IgD-negative memory B cell (primary cell): ENCODE measurements at regions not wholly inside any gene's neighbourhood (a gene's known extent, or its start where the extent isn't known, plus 50 kb on each side); places are given as distances from the start of the nearest gene placed in this dataset.
"Not testable (repeated sequence)": the region's sequence is repeated elsewhere in the genome, so short reads cannot be mapped to it uniquely, and the experiment has no call there.

Experiments used
- H3K27ac Mint-ChIP-seq, 3 donors: one replicate each; pipeline ENCODE4 v1.8.0; 2020 to 2022; ENCODE audit warnings: mild to moderate bottlenecking in 3 of 3, mixed read lengths in 3 of 3, moderate library complexity in 1 of 3
- H3K27me3 Mint-ChIP-seq: one replicate; pipeline ENCODE4 v1.8.0; 2021; ENCODE audit warnings: mixed read lengths
- H3K36me3 Mint-ChIP-seq: one replicate; pipeline ENCODE4 v1.8.0; 2020; ENCODE audit warnings: mild to moderate bottlenecking, mixed read lengths
- H3K4me1 Mint-ChIP-seq, 3 donors: one replicate each; pipeline ENCODE4 v1.8.0; 2020 to 2022; ENCODE audit warnings: mixed read lengths in 3 of 3, mild to moderate bottlenecking in 1 of 3
- H3K4me3 Mint-ChIP-seq, 4 donors: one replicate each; pipeline ENCODE4 v1.8.0; 2020 to 2022; ENCODE audit warnings: mild to moderate bottlenecking in 4 of 4, mixed read lengths in 4 of 4, moderate library complexity in 3 of 4
- H3K9me3 Mint-ChIP-seq, 3 donors: one replicate each; pipeline ENCODE4 v1.8.0; 2020 to 2021; ENCODE audit warnings: mixed read lengths in 3 of 3, mild to moderate bottlenecking in 1 of 3

DNA sequence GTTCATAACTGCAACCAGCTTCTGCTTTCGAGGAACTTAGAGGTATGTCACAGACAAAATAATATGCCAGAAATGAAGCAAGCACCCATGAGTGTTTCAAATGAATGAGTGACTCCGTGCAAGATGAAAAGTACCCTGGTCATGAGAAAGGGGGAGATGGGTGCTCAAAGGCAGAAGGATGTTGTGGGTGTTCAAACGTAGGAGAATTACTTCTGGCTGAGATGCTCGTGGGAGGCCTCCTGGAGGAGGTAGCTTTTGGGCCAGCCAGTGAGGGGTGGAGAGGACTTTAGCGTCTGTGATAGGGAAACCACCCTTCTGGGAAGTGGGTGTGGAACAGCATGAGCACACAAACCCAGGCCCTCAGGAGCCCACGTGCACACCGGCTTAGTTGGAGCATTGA lies 113.8 kb downstream of the SYF2 start:
- peak overlapping the region in 1 of 4 donors; percentile 6 for H3K4me3 Mint-ChIP-seq
- H3K27me3 Mint-ChIP-seq = peaks cover 3% of the 10 kb centered on the region
- H3K4me1 Mint-ChIP-seq = peaks cover 0 to 4% (median 4%) of the 10 kb centered on the region in 3 donors

DNA sequence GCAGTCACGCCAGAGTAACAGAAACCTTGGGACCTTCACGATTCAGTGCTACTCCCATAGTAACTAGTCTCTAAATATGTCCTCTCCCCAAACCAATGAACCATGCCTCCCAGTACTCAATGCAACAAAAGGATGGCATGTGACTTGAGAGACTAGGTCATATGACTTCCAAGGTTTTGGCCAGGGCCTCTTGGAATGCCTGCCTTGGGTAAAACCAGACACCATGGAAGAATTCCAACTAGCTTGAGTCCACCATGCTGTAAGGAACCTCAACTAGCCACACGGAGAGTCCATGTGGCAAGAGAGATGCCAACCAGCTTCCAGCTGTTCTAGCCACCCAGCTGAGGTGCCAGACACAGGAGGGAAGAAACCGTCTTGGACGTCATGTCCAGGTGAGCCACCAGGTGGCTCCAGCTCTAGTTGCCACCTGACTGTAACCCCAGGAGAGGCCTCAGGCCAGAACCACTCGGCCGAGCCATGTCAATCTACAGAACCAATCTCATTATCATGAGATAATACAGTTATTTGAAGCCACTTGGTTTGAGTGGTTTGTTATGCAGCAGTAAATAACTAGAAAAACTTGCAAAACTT lies 115.0 kb downstream of the SYF2 start:
- no peak overlapping the region for H3K4me3 Mint-ChIP-seq
- peaks cover 3% of the 10 kb centered on the region for H3K27me3 Mint-ChIP-seq
- H3K36me3 Mint-ChIP-seq = peaks cover 6% of the 10 kb centered on the region
- H3K4me1 Mint-ChIP-seq = peaks cover 0 to 4% (median 4%) of the 10 kb centered on the region in 3 donors
- H3K27ac Mint-ChIP-seq = peak overlapping the region in 1 of 3 donors; percentile 53
- H3K9me3 Mint-ChIP-seq = no peaks in the 10 kb centered on the region

More for the DNA sequence above, 113.8 kb downstream of the SYF2 start:
- Mint-ChIP-seq H3K36me3 (peaks cover 6% of the 10 kb centered on the region), H3K27ac (no peak overlapping the region), H3K9me3 (no peaks in the 10 kb centered on the region)

GRCh38 chr1:25116832-25117231 lies 115.5 kb downstream of the SYF2 start:
- Mint-ChIP-seq H3K36me3 (peaks cover 6% of the 10 kb centered on the region), H3K4me1 (peaks cover 0 to 4% (median 4%) of the 10 kb centered on the region in 3 donors), H3K9me3 (no peaks in the 10 kb centered on the region), H3K27ac (no peak overlapping the region), H3K4me3 (no peak overlapping the region), H3K27me3 (peaks cover 3% of the 10 kb centered on the region)

DNA sequence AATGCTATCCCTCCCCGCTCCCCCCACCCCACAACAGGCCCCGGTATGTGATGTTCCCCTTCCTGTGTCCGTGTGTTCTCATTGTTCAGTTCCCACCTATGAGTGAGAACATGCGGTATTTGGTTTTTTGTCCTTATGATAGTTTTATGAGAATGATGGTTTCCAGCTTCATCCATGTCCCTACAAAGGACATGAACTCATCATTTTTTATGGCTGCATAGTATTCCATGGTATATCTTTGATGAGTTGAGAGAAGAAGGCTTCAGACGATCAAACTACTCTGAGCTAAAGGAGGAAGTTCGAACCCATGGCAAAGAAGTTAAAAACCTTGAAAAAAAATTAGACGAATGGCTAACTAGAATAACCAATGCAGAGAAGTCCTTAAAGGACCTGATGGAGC lies 116.2 kb downstream of the SYF2 start:
- H3K27me3 Mint-ChIP-seq, H3K4me1 Mint-ChIP-seq, H3K9me3 Mint-ChIP-seq, H3K36me3 Mint-ChIP-seq, H3K27ac Mint-ChIP-seq, H3K4me3 Mint-ChIP-seq: not testable (repeated sequence)

DNA sequence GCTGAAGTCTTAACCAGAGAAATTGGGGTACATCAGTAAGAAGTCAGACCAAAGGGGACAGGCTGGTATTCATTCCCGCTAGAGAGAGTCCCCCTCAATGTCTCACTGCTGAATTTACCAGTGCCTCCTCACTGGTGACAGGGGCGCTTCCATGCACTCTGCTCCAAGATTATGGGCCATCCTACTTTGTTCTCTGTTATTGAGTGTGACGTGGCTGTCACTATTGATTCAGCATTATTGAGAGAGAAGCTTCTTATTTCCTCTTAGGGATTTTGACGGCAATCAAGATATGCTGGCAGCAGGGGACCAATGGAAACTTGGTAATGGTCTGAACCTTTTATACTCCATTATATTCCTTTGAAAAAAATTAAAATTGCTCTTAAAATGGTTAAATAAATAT lies 118.6 kb downstream of the SYF2 start:
- peaks cover 2% of the 10 kb centered on the region for H3K36me3 Mint-ChIP-seq
- H3K27me3 Mint-ChIP-seq = peaks cover 3% of the 10 kb centered on the region
- peaks cover 0 to 8% (median 2%) of the 10 kb centered on the region in 3 donors for H3K9me3 Mint-ChIP-seq
- H3K27ac Mint-ChIP-seq = no peak overlapping the region
- no peak overlapping the region for H3K4me3 Mint-ChIP-seq
- peaks cover 0 to 4% (median 2%) of the 10 kb centered on the region in 3 donors for H3K4me1 Mint-ChIP-seq

DNA sequence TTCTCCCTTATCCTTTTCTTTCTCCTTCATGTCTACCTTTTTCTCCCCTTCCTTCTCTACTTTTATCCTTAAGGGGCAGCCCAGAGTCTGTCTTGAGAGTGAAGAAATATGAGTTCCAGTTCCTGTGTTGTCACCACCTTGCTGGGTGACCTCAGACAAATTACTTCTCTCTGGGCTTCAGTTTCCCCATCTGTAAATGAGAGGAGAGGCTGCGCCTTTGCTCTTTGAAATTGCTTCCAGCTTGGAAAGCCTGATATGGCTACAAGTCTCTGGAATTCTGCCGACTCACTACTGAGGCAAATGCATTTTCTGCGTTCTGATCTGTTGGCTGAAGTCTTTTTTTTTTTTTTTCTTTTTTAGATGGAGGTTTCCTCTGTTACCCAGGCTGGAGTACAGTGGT lies 119.2 kb downstream of the SYF2 start:
- Mint-ChIP-seq H3K9me3 (peaks cover 2 to 8% (median 2%) of the 10 kb centered on the region in 3 donors), H3K36me3 (no peaks in the 10 kb centered on the region), H3K27ac (no peak overlapping the region), H3K27me3 (peaks cover 3% of the 10 kb centered on the region), H3K4me3 (no peak overlapping the region), H3K4me1 (peaks cover 0 to 4% (median 0%) of the 10 kb centered on the region in 3 donors)

DNA sequence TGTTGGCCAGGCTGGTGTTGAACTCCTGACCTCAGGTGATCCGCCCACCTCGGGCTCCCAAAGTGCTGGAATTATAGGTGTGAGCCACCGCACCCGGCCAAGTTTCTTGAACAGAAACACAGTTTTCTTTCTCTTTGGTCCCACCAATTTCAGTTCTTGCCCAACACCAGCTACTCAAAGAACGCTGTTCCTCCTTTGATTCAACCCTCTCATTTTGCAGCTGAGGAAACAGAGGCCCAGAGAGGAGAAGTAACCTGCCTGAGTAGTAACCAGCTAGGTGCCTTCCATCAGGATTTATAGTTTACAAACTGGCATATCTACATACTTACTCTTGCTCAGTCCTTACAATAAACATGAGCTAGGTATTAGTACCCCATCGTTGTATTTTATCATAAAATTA lies 119.9 kb downstream of the SYF2 start:
- H3K4me3 Mint-ChIP-seq = no peak overlapping the region
- H3K36me3 Mint-ChIP-seq = no peaks in the 10 kb centered on the region
- peaks cover 0 to 4% (median 0%) of the 10 kb centered on the region in 3 donors for H3K4me1 Mint-ChIP-seq
- peaks cover 3% of the 10 kb centered on the region for H3K27me3 Mint-ChIP-seq
- peaks cover 2 to 8% (median 2%) of the 10 kb centered on the region in 3 donors for H3K9me3 Mint-ChIP-seq
- no peak overlapping the region for H3K27ac Mint-ChIP-seq

DNA sequence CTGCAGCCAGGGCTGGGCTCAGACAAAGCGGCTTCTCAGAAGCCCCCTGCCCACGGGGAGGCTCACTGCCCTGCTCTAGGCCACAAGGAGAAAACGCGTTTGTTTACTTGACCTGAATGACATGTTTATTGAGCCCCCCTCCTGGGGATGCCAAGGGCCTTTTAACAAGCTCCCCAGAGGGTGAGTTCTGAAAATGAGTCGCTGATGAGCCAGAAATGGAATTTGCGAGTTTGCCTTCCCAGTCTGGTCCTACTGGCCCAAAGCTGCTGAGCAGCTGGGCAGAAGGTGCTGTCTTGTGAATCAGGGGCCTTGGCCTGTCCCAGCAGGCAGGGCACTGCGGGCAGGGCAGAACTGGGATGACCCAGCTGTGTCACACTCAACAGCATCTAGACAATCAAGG lies 120.6 kb downstream of the SYF2 start:
- H3K27me3 Mint-ChIP-seq = peaks cover 3% of the 10 kb centered on the region
- H3K36me3 Mint-ChIP-seq = no peaks in the 10 kb centered on the region
- peaks cover 2 to 8% (median 2%) of the 10 kb centered on the region in 3 donors for H3K9me3 Mint-ChIP-seq
- no peak overlapping the region for H3K4me3 Mint-ChIP-seq
- H3K27ac Mint-ChIP-seq = no peak overlapping the region
- peaks cover 0 to 4% (median 0%) of the 10 kb centered on the region in 3 donors for H3K4me1 Mint-ChIP-seq

- no peaks in the 10 kb centered on the region for H3K36me3 Mint-ChIP-seq
- peaks cover 0 to 4% (median 0%) of the 10 kb centered on the region in 3 donors for H3K4me1 Mint-ChIP-seq
- no peak overlapping the region for H3K4me3 Mint-ChIP-seq
- no peaks in the 10 kb centered on the region for H3K27me3 Mint-ChIP-seq
- H3K9me3 Mint-ChIP-seq = peaks cover 2 to 8% (median 2%) of the 10 kb centered on the region in 3 donors
- no peak overlapping the region for H3K27ac Mint-ChIP-seq
Observed at GRCh38 chr1:25110485-25110884, 121.8 kb downstream of the SYF2 start.

DNA sequence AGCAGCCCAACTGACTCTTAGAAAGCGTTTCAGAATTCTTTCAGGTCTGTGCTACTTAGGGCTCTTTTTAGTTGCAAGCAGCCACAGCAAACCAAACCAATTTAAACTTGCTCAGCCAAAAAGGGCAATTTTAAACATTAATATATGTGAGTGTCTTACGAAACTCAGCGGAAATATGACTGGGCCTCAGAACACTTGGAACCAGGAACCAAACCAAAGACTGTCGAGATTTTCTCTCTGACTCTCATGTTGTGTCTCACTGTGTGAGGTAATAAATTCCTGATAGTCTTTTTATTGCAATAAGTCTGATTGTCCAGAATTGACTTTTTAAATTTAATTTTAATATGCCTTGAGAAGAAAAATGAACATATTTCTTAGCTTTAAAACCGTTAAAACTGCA lies 122.3 kb downstream of the SYF2 start:
- Mint-ChIP-seq H3K9me3 (peaks cover 2 to 8% (median 2%) of the 10 kb centered on the region in 3 donors), H3K27me3 (no peaks in the 10 kb centered on the region), H3K27ac (peak overlapping the region in 1 of 3 donors; percentile 72), H3K4me1 (peaks cover 0 to 4% (median 0%) of the 10 kb centered on the region in 3 donors), H3K4me3 (no peak overlapping the region), H3K36me3 (peaks cover 1% of the 10 kb centered on the region)

DNA sequence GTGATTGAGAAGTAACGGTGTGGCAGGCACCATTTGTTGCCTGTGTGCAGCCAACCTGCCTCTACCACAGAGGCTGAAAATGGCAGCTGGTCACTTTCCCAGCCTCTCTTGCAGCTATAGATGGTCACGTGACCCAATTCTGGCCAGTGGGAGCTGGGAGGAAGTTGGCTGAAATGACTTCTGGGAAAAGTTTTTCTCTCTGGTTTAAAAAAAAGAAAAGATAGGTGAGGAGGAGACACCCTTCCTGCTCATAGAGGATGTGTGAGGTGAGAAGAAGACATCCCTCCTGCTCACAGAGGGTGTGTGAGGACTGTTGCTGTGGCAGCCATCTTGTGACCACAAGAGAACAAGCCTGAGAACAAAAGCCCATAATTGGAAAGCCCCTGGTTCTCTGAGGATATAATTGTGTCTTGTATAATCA lies 122.8 kb downstream of the SYF2 start:
- H3K4me3 Mint-ChIP-seq = no peak overlapping the region

DNA sequence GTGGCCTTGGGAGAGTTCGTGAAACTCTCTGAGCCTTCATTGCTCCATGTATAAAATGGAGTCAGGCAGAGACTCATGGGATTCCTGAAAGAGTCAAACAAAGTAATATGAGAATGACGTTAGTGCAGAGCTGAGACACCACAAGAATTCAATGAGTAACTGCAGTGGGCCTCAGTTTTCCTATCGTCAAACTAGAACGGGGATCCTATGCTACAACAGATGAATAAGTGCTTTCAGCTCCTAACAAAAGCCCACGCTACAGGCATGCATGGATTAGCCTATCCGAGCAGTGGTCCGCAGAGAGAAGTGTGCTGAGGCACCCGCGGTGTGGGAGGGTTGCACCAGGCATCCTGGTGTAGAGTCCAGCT lies 124.7 kb downstream of the SYF2 start:
- peaks cover 4% of the 10 kb centered on the region for H3K36me3 Mint-ChIP-seq
- H3K27me3 Mint-ChIP-seq = no peaks in the 10 kb centered on the region
- H3K4me1 Mint-ChIP-seq = peaks cover 0 to 4% (median 0%) of the 10 kb centered on the region in 3 donors
- peaks cover 2 to 8% (median 2%) of the 10 kb centered on the region in 3 donors for H3K9me3 Mint-ChIP-seq
- H3K4me3 Mint-ChIP-seq = no peak overlapping the region
- no peak overlapping the region for H3K27ac Mint-ChIP-seq

More for the DNA sequence above, 122.8 kb downstream of the SYF2 start:
- Mint-ChIP-seq H3K27ac (peak overlapping the region in 2 of 3 donors; percentile 54 to 72), H3K9me3 (peaks cover 2 to 8% (median 2%) of the 10 kb centered on the region in 3 donors), H3K36me3 (peaks cover 4% of the 10 kb centered on the region), H3K4me1 (peaks cover 0 to 4% (median 0%) of the 10 kb centered on the region in 3 donors), H3K27me3 (no peaks in the 10 kb centered on the region)

GRCh38 chr1:25106976-25107642 lies 125.2 kb downstream of the SYF2 start:
- Mint-ChIP-seq H3K4me1 (peaks cover 0 to 4% (median 1%) of the 10 kb centered on the region in 3 donors), H3K9me3 (peaks cover 2 to 8% (median 2%) of the 10 kb centered on the region in 3 donors), H3K4me3 (no peak overlapping the region), H3K36me3 (peaks cover 4% of the 10 kb centered on the region), H3K27ac (peak overlapping the region in 1 of 3 donors; percentile 23), H3K27me3 (no peaks in the 10 kb centered on the region)

- peaks cover 2 to 8% (median 2%) of the 10 kb centered on the region in 3 donors for H3K9me3 Mint-ChIP-seq
- H3K27me3 Mint-ChIP-seq = no peaks in the 10 kb centered on the region
- peaks cover 0 to 6% (median 6%) of the 10 kb centered on the region in 3 donors for H3K4me1 Mint-ChIP-seq
- H3K36me3 Mint-ChIP-seq = peaks cover 4% of the 10 kb centered on the region
- H3K4me3 Mint-ChIP-seq = no peak overlapping the region
- H3K27ac Mint-ChIP-seq = no peak overlapping the region
Observed at GRCh38 chr1:25106352-25106751, 126.0 kb downstream of the SYF2 start.

DNA sequence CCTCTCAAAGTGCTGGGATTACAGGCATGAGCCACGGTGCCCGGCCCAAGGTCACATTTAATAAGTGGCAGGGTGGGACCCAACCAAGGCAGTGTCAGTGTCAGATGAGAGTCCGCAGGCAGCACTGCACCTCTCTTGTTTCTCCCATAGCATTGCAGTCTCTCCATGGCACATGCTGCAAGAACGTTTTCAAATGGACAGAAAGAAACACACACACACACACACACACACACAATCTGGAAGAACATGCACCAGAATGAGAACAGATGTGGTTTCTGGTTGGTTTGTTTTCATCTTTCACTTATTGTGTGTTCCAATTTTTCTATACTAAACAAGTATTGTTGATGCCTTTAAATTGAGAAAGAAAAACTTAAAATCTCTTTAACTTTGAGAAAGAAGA lies 126.5 kb downstream of the SYF2 start:
- Mint-ChIP-seq H3K27me3 (no peaks in the 10 kb centered on the region), H3K27ac (no peak overlapping the region), H3K4me1 (peaks cover under 1 to 10% (median 9%) of the 10 kb centered on the region in 3 donors), H3K36me3 (peaks cover 4% of the 10 kb centered on the region), H3K9me3 (peaks cover 2 to 8% (median 2%) of the 10 kb centered on the region in 3 donors), H3K4me3 (no peak overlapping the region)
